ENCODE measurements at regions not wholly inside any gene's neighbourhood (a gene's known extent, or its start where the extent isn't known, plus 50 kb on each side); places are given as distances from the start of the nearest gene placed in this dataset.
"Not testable (repeated sequence)": the region's sequence is repeated elsewhere in the genome, so short reads cannot be mapped to it uniquely, and the experiment has no call there.

- intact Hi-C loops (cut with micrococcal nuclease): no loop called here
- no peak for DNase-seq
- no peak for ATAC-seq
Observed at GRCh38 chr1:228882771-228883450, 147.6 kb downstream of the RHOU start.

- ATAC-seq: no peak
- DNase-seq: no peak
Observed at GRCh38 chr1:228883535-228883934, 148.3 kb downstream of the RHOU start.

DNA sequence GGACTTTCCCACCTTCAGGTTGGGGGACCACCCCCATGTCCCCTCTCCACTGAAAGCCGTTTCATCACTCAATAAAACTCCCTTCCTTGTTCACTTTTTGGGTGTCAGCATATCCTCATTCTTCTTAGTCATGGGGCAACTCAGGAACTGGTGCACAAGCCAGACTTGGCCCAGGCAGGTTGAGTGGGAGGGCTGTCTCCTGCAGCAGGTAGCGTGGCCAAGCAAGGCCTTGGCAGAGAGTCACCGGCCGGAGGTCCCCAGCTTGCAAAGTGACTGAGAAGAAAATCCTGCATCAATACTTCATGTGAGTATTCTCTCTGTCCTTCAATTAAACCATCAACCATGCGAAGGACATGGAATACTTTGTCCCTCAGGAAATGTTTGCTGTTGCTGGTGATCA is 148.9 kb downstream of the RHOU start:
- ATAC-seq: no peak
- intact Hi-C loops (cut with micrococcal nuclease): no loop called here
- DNase-seq: no peak

More at GRCh38 chr1:228883535-228883934, 148.3 kb downstream of the RHOU start:
- intact Hi-C loops (cut with micrococcal nuclease): no loop called here

DNA sequence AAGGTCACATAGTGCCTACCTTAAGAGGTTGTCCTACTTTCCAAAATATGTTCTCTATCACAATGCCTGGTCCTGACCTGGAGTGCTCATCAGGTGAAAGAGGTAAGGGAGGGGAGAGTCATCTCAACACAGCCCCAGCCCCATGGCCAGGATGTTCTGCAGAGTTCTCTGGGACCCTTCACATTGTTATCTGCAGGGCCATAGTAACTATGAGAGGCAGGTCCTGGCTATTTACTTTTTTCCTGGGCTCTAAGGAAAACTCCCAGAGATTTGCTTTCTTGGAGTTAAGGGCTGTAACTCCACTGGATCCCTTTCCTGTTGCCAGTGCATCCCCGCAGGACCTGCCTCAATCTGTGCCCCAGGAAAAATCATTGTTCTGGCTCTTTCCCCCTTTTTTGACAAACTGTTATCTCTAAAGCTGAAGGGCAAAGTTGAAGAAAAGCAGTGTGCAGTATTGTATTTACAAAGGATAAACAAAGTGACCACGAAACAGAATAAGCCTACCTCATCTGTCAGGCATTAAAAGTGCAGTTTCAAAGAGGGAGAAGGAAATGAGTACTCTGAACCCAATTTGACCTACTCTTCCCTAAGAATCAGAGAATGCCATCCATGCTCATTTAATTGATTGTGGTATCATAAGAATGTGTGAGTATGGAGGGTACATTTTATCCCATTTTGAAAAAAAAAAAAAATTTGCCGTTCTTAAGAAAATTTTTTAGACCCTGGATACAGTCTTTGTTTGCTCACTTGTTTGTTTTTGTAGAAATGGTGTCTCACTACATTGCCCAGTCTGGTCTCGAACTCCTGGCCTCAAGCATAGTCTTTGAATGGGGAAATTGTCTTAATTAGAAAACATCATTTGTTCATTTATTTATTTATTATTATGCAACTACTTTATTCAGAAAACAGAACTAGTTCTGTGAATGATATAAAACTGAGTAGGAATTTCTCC is 149.6 kb downstream of the RHOU start:
- intact Hi-C loops (cut with micrococcal nuclease): no loop called here
- no peak for DNase-seq
- ATAC-seq: no peak

GRCh38 chr1:228885845-228886244 is 150.6 kb downstream of the RHOU start:
- no peak for ATAC-seq
- DNase-seq: no peak
- intact Hi-C loops (cut with micrococcal nuclease): no loop called here

GRCh38 chr1:228887101-228887500 is 151.8 kb downstream of the RHOU start:
- ATAC-seq (no peak), DNase-seq (no peak)
- intact Hi-C loops (cut with micrococcal nuclease): no loop called here

GRCh38 chr1:228887960-228888359 is 152.7 kb downstream of the RHOU start:
- intact Hi-C loops (cut with micrococcal nuclease): no loop called here
- no peak for ATAC-seq
- no peak for DNase-seq

DNA sequence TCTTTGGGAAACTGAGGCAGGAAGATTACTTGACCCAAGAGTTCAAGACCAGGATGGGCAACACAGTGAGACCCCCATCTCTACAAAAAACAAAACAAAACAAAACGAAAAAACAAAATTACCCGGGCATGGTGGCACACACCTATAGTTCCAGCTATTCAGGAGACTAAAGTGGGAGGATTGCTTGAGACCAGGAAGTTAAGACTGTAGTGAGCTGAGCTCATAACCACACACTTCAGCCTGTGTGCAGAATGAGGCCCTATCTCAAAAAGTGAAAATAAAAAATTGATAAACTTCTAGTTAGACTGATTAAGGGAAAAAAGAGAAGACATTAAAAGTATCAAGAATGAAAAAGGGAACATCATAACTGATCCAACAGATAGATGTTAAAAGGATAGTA is 154.0 kb downstream of the RHOU start:
- DNase-seq: no peak
- ATAC-seq: no peak
- intact Hi-C loops (cut with micrococcal nuclease): no loop called here

DNA sequence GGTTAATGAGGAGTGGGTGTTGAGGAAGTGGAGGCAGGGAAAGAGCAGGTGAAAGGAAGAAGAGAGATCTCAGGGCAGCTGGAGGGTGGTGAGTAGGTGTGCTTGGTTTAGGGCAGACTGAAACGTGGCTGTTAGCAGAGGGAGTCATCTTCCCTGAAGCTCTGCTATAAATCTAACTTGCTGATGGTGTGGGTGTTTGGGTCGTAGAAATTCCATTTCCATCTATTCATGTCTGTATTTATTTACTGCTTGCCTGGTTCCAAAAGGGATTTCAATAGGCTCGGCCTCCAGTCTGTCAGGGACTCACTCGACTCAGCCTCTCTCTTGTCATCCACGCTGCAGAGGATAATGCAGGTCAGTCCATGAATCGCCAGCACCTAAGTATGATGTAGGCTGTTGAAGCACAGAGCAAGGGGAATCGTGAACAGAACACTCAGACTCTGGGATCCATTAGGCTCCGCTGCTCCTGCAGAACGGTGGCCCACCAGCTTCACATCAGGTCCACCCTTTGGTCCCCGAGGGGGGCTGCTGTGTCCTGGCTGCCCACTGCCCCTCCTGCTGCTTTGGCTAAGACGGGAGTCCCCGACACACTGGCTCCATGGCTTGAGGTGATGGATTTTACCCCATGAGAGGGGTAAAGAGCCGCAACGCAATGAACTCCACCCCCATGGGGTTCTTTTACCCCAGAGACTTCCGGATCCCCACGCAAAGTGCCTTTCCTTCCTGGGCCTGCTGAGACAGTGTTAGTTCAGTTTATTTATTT is 156.2 kb downstream of the RHOU start:
- no peak for DNase-seq
- no peak for ATAC-seq
- intact Hi-C loops (cut with micrococcal nuclease): no loop called here

DNA sequence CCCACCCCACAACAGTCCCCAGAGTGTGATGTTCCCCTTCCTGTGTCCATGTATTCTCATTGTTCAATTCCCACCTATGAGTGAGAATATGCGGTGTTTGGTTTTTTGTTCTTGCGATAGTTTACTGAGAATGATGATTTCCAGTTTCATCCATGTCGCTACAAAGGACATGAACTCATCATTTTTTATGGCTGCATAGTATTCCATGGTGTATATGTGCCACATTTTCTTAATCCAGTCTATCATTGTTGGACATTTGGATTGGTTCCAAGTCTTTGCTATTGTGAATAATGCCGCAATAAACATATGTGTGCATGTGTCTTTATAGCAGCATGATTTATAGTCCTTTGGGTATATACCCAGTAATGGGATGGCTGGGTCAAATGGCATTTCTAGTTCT is 156.9 kb downstream of the RHOU start:
- ATAC-seq; intact Hi-C loops (cut with micrococcal nuclease); DNase-seq: not testable (repeated sequence)

GRCh38 chr1:228894442-228894989 is 159.2 kb downstream of the RHOU start:
- ATAC-seq: no peak
- DNase-seq: no peak
- intact Hi-C loops (cut with micrococcal nuclease): no loop called here

GRCh38 chr1:228897901-228898300 is 162.6 kb downstream of the RHOU start:
- no peak for DNase-seq
- no peak for ATAC-seq
- intact Hi-C loops (cut with micrococcal nuclease): no loop called here

GRCh38 chr1:228898582-228898992 is 163.3 kb downstream of the RHOU start:
- DNase-seq: no peak
- no peak for ATAC-seq
- intact Hi-C loops (cut with micrococcal nuclease): no loop called here

- no peak for DNase-seq
- no peak for ATAC-seq
- intact Hi-C loops (cut with micrococcal nuclease): no loop called here
Observed at GRCh38 chr1:228899421-228899956, 164.2 kb downstream of the RHOU start.

DNA sequence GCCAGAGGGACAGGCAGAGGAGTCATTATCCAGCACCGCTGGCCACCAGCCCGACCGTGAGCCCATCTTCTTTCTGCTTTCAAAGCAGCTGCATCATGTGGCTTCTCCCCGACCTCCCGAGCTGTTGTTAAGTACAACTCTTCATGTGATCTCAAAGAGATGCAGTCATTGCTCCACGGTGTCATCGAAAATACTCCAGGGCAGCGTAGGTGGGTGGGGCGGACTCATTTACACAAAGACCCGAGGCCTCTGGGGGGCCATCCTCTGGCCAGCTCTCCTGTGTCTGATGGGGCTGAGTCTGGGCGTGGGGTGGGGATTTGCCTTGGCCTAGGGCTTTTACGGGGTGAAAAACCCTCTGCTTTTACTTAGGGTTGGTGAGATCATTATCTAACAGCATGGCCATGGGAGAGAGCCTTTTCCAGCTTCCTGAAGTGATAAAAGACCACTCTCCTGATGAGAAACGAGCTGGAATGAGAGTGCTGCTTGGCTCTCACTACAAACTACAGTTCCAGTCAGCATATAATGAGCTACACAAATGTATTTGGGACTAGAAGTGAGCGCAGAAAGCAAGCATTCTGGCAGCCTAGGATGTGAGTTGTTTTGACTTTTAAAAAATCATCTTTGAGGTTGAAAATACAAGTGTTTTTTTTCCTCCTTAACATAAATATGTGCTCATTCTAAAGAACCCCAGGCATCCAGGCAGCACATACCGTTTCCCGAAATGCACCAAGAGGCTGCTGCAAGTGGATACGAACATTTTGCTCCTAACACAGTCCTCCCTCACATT is 165.0 kb downstream of the RHOU start:
- intact Hi-C loops (cut with micrococcal nuclease): no loop called here
- ATAC-seq (peak; percentile 18), DNase-seq (peak; percentile 59)

DNA sequence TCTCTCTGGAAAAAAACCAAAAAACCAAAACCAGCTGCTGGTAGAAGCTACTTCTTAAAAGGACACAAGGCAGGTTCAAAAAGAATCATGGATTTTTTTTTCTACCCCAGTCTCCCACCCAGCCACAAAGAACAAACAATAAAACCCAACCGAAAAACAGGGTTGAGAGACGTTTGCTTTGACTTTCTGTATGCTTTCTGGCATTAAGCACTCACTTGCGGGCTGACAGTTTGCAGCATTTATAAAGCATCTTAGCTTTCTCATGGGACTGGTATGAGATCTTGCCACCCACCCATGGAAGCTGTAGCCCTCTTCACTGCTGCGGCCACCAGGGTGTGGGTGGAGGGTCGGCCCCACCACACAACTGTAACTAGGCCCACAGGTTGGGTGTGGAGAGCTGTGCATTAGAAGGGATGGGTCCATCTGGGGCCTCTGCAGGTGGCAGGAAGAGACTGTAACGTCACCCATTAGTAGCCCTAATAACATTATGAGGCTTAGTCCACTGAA is 165.7 kb downstream of the RHOU start:
- DNase-seq: no peak
- intact Hi-C loops (cut with micrococcal nuclease): no loop called here

DNA sequence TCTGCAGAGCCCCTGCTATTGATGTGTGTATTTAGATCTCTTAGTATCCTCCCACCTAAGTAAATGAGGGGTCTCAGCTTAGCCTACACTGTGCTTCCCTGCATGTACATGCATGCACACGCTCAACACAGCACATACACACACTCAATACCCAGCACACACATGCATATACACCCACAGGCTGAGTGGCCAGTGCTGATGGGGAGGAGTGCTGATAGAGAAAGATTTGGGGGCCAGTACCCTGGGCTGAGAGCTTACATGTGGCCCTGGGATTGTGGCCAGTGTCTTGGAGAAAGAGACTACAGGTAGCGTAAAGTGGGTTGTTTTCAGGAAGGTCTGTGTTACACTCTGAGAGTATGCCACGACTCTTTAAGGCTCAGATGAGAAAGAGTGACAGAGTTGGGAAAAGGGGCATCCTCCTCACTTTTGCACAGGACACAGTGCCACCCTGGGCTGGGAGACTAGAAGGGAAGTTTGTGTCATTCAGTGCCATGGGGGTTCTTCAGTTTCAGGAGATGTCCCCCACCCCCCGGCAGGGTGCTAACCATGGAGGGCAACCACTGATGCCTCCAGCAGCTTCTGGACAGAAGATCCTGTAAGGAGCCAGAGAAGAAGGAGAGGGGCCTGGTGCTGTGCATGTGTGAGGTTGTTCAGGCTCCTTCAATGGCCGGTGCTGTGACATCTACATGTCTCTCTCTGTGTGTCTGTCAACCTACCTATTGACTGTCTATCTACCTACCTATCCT is 166.8 kb downstream of the RHOU start:
- ATAC-seq (no peak), DNase-seq (no peak)
- intact Hi-C loops (cut with micrococcal nuclease): no loop called here

More for the DNA sequence above, 165.7 kb downstream of the RHOU start:
- ATAC-seq: no peak
